Mucosa of descending colon (tissue), 3 donors: ENCODE measurements at regions not wholly inside any gene's neighbourhood (a gene's known extent, or its start where the extent isn't known, plus 50 kb on each side); places are given as distances from the start of the nearest gene placed in this dataset.

Source experiments
- ATAC-seq: fragments of 200-7000 bp; cut with Tn5 transposase; one replicate; pipeline ENCODE4 v1.9.1; 2020; ENCODE audit warnings: mild to moderate bottlenecking, moderate library complexity
- DNase-seq, 3 donors: peaks; one replicate each; pipeline ENCODE4 v3.0.0-alpha.2; 2020
- H3K36me3 ChIP-seq: fragments of 200-600 bp; one replicate; pipeline ENCODE4 v1.8.0; 2021; ENCODE audit warnings: low read depth, mild to moderate bottlenecking
- H3K4me1 ChIP-seq: fragments of 200-600 bp; one replicate; pipeline ENCODE4 v1.8.0; 2021; ENCODE audit warnings: low read depth, mild to moderate bottlenecking
- H3K4me3 ChIP-seq: fragments of 200-600 bp; one replicate; pipeline ENCODE4 v1.8.0; 2021; ENCODE audit warnings: mild to moderate bottlenecking
- H3K9me3 ChIP-seq: fragments of 200-600 bp; one replicate; pipeline ENCODE4 v1.8.0; 2021; ENCODE audit warnings: mild to moderate bottlenecking
- CTCF ChIP-seq: fragments of 200-600 bp; IDR thresholded peaks from one replicate; pipeline ENCODE4 v1.8.0; 2022; ENCODE audit warnings: antibody characterized with exemption, mild to moderate bottlenecking
- intact Hi-C, 2 donors: fragments of 100-400 bp; cut with DNase I in 1 of 2; cut with micrococcal nuclease in 1 of 2; formaldehyde crosslinking; loops; one replicate each; pipeline versions ENCODE4 v1.11.0 to v1.11.1; 2022; cut with DNase I, micrococcal nuclease
- donor health status: DM: no; HTN: no; CAD: no; lungs with moderate emphysema.
- donor health status: DM: no; HTN: no; CAD: no.
- donor health status: DM: no; HTN: yes; CAD: no.

- TF ChIP-seq CTCF, result no peak
- intact Hi-C loops, result no loop called here
- peaks cover 6% of the 10 kb centered on the region for H3K4me1 ChIP-seq
Observed at GRCh38 chr17:77824780-77825280, 133.7 kb upstream of the TNRC6C start.

GRCh38 chr17:77825621-77826020 is 132.9 kb upstream of the TNRC6C start:
- H3K4me3 ChIP-seq, result no peak overlapping the region
- no peaks in the 10 kb centered on the region for H3K9me3 ChIP-seq
- TF ChIP-seq CTCF, result no peak
- no peaks in the 10 kb centered on the region for H3K36me3 ChIP-seq
- DNase-seq, result no peak
- ATAC-seq, result no peak
- intact Hi-C loops, result no loop called here
- peaks cover 12% of the 10 kb centered on the region for H3K4me1 ChIP-seq

More at GRCh38 chr17:77824780-77825280, 133.7 kb upstream of the TNRC6C start:
- H3K36me3 ChIP-seq, result no peaks in the 10 kb centered on the region
- ATAC-seq (no peak), DNase-seq (no peak)
- H3K4me3 ChIP-seq, result no peak overlapping the region
- no peaks in the 10 kb centered on the region for H3K9me3 ChIP-seq

- ATAC-seq, result no peak
- Histone ChIP-seq H3K4me1 (peaks cover 15% of the 10 kb centered on the region), H3K4me3 (no peak overlapping the region), H3K36me3 (no peaks in the 10 kb centered on the region), H3K9me3 (no peaks in the 10 kb centered on the region)
- TF ChIP-seq CTCF, result no peak
- no peak for DNase-seq
- intact Hi-C loops, result no loop called here
Observed at GRCh38 chr17:77826132-77826873, 132.2 kb upstream of the TNRC6C start.

GRCh38 chr17:77827039-77827438 is 131.5 kb upstream of the TNRC6C start:
- ATAC-seq (no peak), DNase-seq (no peak)
- H3K36me3 ChIP-seq, result no peaks in the 10 kb centered on the region
- TF ChIP-seq CTCF, result no peak
- intact Hi-C loops, result no loop called here
- H3K4me3 ChIP-seq, result no peak overlapping the region
- no peaks in the 10 kb centered on the region for H3K9me3 ChIP-seq
- peaks cover 15% of the 10 kb centered on the region for H3K4me1 ChIP-seq

- TF ChIP-seq CTCF, result no peak
- ATAC-seq (no peak), DNase-seq (no peak)
- peaks cover 14% of the 10 kb centered on the region for H3K4me1 ChIP-seq
- no peak overlapping the region for H3K4me3 ChIP-seq
- no peaks in the 10 kb centered on the region for H3K9me3 ChIP-seq
- intact Hi-C loops, result no loop called here
- no peaks in the 10 kb centered on the region for H3K36me3 ChIP-seq
Observed at GRCh38 chr17:77827511-77827910, 131.0 kb upstream of the TNRC6C start.
